SK-N-SH (cell line): ENCODE measurements at regions not wholly inside any gene's neighbourhood (a gene's known extent, or its start where the extent isn't known, plus 50 kb on each side); places are given as distances from the start of the nearest gene placed in this dataset.

ENCODE experiments used
- CTCF ChIA-PET: fragments of 300-600, 350-600 bp; formaldehyde crosslinking; extraction: SDS; loops from one replicate; lab custom pipeline; 2021; lab: Yijun Ruan, JAX
- POLR2A ChIA-PET: fragments of 350-600 bp; sonication (Branson Sonifier 250); formaldehyde crosslinking; extraction: SDS; loops from one replicate; lab custom pipeline; 2020; ENCODE audit warnings: antibody characterized with exemption, inconsistent platforms; lab: Yijun Ruan, JAX
- DNase-seq: peaks from one replicate; pipeline ENCODE4 v3.0.0; 2012
- H2AFZ ChIP-seq: fragments of 200-600 bp; sonication (generic); 2 replicates; pipeline ENCODE4 v1.8.1; 2016; ENCODE audit warnings: antibody characterized with exemption, mild to moderate bottlenecking, low read depth
- H3F3A ChIP-seq: fragments of 200-600 bp; sonication (generic); replicated peaks from 2 replicates; pipeline ENCODE3; 2016; ENCODE audit warnings: antibody characterized with exemption, mild to moderate bottlenecking; ENCODE audit not compliant: insufficient read depth
- H3K27ac ChIP-seq, 2 experiments: fragments of 200-500 bp in 1 of 2; fragments of 200-600 bp in 1 of 2; sonication (Bioruptor generic) in 1 of 2; sonication (generic), shearing (Covaris generic) in 1 of 2; 2 replicates each; pipeline versions ENCODE4 v1.5.1 to v1.6.1; 2014 to 2016; ENCODE audit warnings: low read depth in 2 of 2, inconsistent platforms in 1 of 2, low read length in 1 of 2, mild to moderate bottlenecking in 1 of 2, mixed read lengths in 1 of 2
- H3K27me3 ChIP-seq: fragments of 200-600 bp; sonication (generic), shearing (Covaris generic); 2 replicates; pipeline ENCODE4 v1.6.1; 2016; ENCODE audit warnings: mixed run types; ENCODE audit not compliant: insufficient read depth
- H3K36me3 ChIP-seq, 2 experiments: fragments of 200-500 bp in 1 of 2; fragments of 200-600 bp in 1 of 2; sonication (Bioruptor generic) in 1 of 2; sonication (generic) in 1 of 2; replicated peaks in 1 of 2; 2 replicates each; pipeline versions ENCODE3 to v1.5.1; 2014 to 2016; ENCODE audit warnings: low read length in 1 of 2, mild to moderate bottlenecking in 1 of 2; ENCODE audit not compliant: insufficient read depth in 2 of 2, control insufficient read depth in 1 of 2
- H3K4me1 ChIP-seq, 2 experiments: fragments of 200-500 bp in 1 of 2; fragments of 200-600 bp in 1 of 2; sonication (Bioruptor generic) in 1 of 2; sonication (generic), shearing (Covaris generic) in 1 of 2; 2 replicates each; pipeline versions ENCODE4 v1.5.1 to v1.6.1; 2014 to 2016; ENCODE audit warnings: low read depth in 1 of 2, low read length in 1 of 2, mixed run types in 1 of 2; ENCODE audit not compliant: insufficient read depth in 2 of 2, control insufficient read depth in 1 of 2
- H3K4me2 ChIP-seq: fragments of 200-600 bp; sonication (generic), shearing (Covaris generic); 2 replicates; pipeline ENCODE4 v1.6.1; 2017; ENCODE audit warnings: mixed run types
- H3K4me3 ChIP-seq, 2 experiments: fragments of 200-500 bp in 1 of 2; fragments of 200-600 bp in 1 of 2; sonication (Bioruptor generic) in 1 of 2; sonication (generic), shearing (Covaris generic) in 1 of 2; 2 replicates each; pipeline versions ENCODE4 v1.5.1 to v1.8.1; 2014 to 2016; ENCODE audit warnings: low read depth in 2 of 2, inconsistent platforms in 1 of 2, low read length in 1 of 2, mild to moderate bottlenecking in 1 of 2, mixed read lengths in 1 of 2, moderate library complexity in 1 of 2
- H3K79me2 ChIP-seq: fragments of 200-600 bp; sonication (generic); 2 replicates; pipeline ENCODE4 v1.8.1; 2017; ENCODE audit warnings: mild to moderate bottlenecking; ENCODE audit not compliant: insufficient read depth
- H3K9ac ChIP-seq: fragments of 200-600 bp; sonication (generic); 2 replicates; pipeline ENCODE4 v1.6.1; 2017; ENCODE audit warnings: mixed run types
- H3K9me2 ChIP-seq: fragments of 200-600 bp; sonication (generic); 2 replicates; pipeline ENCODE4 v1.6.1; 2017; ENCODE audit warnings: mixed run types
- H3K9me3 ChIP-seq: fragments of 200-600 bp; sonication (generic); 2 replicates; pipeline ENCODE4 v1.6.1; 2017; ENCODE audit warnings: mixed run types, mild to moderate bottlenecking, moderate library complexity
- H4K20me1 ChIP-seq: fragments of 200-600 bp; sonication (generic); 2 replicates; pipeline ENCODE4 v1.6.1; 2017; ENCODE audit warnings: mild to moderate bottlenecking, mixed run types; ENCODE audit not compliant: insufficient read depth
- CTCF ChIP-seq: fragments of 200-600 bp; sonication (generic); IDR thresholded peaks from 2 replicates; pipeline ENCODE4 v1.6.1; 2017; ENCODE audit warnings: antibody characterized with exemption, mild to moderate bottlenecking, moderate library complexity
- EP300 ChIP-seq, 2 experiments: IDR thresholded peaks; 2 replicates each; pipeline versions ENCODE4 v1.4.0 to v1.6.1; 2012; ENCODE audit warnings: borderline replicate concordance in 1 of 2, low read depth in 1 of 2, low read length in 1 of 2
- FOXJ3 ChIP-seq: sonication (generic); formaldehyde crosslinking; IDR thresholded peaks from 2 replicates; pipeline ENCODE4 v1.5.1; 2020; ENCODE audit warnings: mild to moderate bottlenecking, missing genetic modification reagents
- MXI1 ChIP-seq: IDR thresholded peaks from 2 replicates; pipeline ENCODE4 v1.6.1; 2012; ENCODE audit warnings: mild to moderate bottlenecking, low read depth, low read length, improper control_type of control experiment
- POLR2AphosphoS5 ChIP-seq: IDR thresholded peaks from 2 replicates; pipeline ENCODE4 v1.6.1; 2012; ENCODE audit warnings: low read depth, low read length
- REST ChIP-seq: IDR thresholded peaks from 2 replicates; pipeline ENCODE4 v1.6.1; 2012; ENCODE audit warnings: mild to moderate bottlenecking, low read depth, low read length, moderate library complexity
- SIN3A ChIP-seq: IDR thresholded peaks from 2 replicates; pipeline ENCODE4 v1.6.1; 2012; ENCODE audit warnings: low read depth, mild to moderate bottlenecking, low read length, moderate library complexity, borderline replicate concordance
- TAF1 ChIP-seq: IDR thresholded peaks from 2 replicates; pipeline ENCODE4 v1.6.1; 2012; ENCODE audit warnings: low read depth, mild to moderate bottlenecking, low read length, moderate library complexity, borderline replicate concordance
- YY1 ChIP-seq: IDR thresholded peaks from 2 replicates; pipeline ENCODE4 v1.4.0; 2012; ENCODE audit warnings: low read depth, mild to moderate bottlenecking
- WGBS: methylation state at CpG from one replicate; pipeline ENCODE4 v1.1.6; 2017; ENCODE audit warnings: low lambda C conversion rate; 5-methylcytosine and 5-hydroxymethylcytosine counted together

DNA sequence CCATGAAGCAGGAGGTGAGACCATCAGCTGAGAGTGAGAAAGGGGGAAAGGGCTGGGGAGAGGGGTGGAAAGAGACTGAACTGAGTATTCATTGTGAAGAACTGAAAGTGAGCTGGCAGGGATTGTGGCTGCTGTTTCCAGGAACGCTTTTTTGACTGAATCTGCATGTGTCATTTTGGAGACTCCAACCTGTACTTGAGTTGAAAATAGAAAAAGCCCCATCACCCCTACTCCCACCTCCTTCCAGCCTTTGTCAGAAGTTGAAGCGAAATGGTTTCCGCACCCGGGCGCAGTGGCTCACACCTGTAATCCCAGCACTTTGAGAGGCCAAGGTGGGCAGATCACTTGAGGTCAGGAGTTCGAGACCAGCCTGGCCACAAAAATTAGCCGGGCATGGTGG, 128.0 kb upstream of the GPR12 start (continued):
- TF ChIP-seq YY1 = no peak
- TF ChIP-seq CTCF = no peak

DNA sequence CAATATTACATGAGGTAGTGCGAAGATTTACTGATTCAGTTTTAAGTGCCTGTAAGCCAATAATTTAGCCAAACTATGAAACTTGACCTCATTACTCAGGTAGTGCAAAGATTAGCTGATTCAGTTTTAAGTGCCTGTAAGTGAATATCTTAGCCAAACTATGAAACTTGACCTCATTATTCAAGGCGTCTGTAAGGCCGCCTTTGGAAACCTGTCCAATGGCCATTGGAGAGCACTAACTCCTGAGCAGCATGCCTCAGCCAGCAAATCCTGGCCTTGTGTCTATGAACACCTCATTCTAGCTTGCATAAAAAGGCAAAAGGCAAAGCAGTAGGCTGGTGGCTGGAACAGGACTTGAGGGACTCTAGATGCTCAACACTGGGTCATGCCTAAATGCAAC, 127.0 kb upstream of the GPR12 start:
- Histone ChIP-seq H3K79me2 (no peaks in the 10 kb centered on the region), H3K36me3 (no peaks in the 10 kb centered on the region), H3F3A (no peaks in the 10 kb centered on the region), H3K9me3 (no peaks in the 10 kb centered on the region), H2AFZ (no peak overlapping the region), H3K4me1 (no peaks in the 10 kb centered on the region), H3K9me2 (no peaks in the 10 kb centered on the region), H3K9ac (no peak overlapping the region), H3K27me3 (no peaks in the 10 kb centered on the region), H3K4me3 (no peak overlapping the region), H3K4me2 (no peak overlapping the region), H4K20me1 (no peaks in the 10 kb centered on the region), H3K27ac (no peak overlapping the region)
- WGBS = 53% methylated on average over 3 of the region's 3 CpGs
- no peak for TF ChIP-seq EP300 (IDR thresholded peaks at IDR 0.05; ENCODE audit: borderline replicate concordance in 1 of 2, low read depth in 1 of 2, low read length in 1 of 2)
- ChIA-PET CTCF (interaction anchor here (0.9 to 5.6 kb wide), 5 partner anchors 15 to 406 kb away, joined by 3 to 54 read pairs (median 3); no protein-coding TSS in a partner anchor), POLR2A (no interaction called here)
- DNase-seq = no peak

GRCh38 chr13:26883613-26884257, 123.1 kb upstream of the GPR12 start:
- Histone ChIP-seq H3K4me2 (no peak overlapping the region), H4K20me1 (no peaks in the 10 kb centered on the region), H3F3A (no peaks in the 10 kb centered on the region)

GRCh38 chr13:26882731-26883130, 122.1 kb upstream of the GPR12 start:
- Histone ChIP-seq H3K27me3 (no peaks in the 10 kb centered on the region; the same call in 1 of the 2 replicates), H2AFZ (no peak overlapping the region), H3F3A (no peaks in the 10 kb centered on the region), H3K4me3 (no peak overlapping the region), H3K27ac (no peak overlapping the region), H3K36me3 (no peaks in the 10 kb centered on the region), H3K4me2 (no peak overlapping the region), H3K9me3 (no peaks in the 10 kb centered on the region), H3K79me2 (no peaks in the 10 kb centered on the region), H3K9ac (no peak overlapping the region), H3K9me2 (no peaks in the 10 kb centered on the region), H3K4me1 (peaks cover 0 to 13% of the 10 kb centered on the region in 2 experiments; a peak in 2 of 4 replicates), H4K20me1 (no peaks in the 10 kb centered on the region)
- TF ChIP-seq POLR2AphosphoS5 (no peak), FOXJ3 (CRISPR knock-in tag) (no peak), TAF1 (no peak), MXI1 (no peak), REST (no peak), SIN3A (no peak), YY1 (no peak)
- ChIA-PET CTCF (interaction anchor here (4.2 kb wide), 1 partner anchor 10 kb away, joined by 42 read pairs; no protein-coding TSS in a partner anchor), POLR2A (no interaction called here)
- no peak for DNase-seq
- WGBS = 47% methylated on average over 7 of the region's 7 CpGs

More at GRCh38 chr13:26883613-26884257, 123.1 kb upstream of the GPR12 start:
- WGBS = 21% methylated on average over 3 of the region's 3 CpGs
- no peak overlapping the region for H3K27ac ChIP-seq
- H2AFZ ChIP-seq = no peak overlapping the region
- no peak overlapping the region for H3K9ac ChIP-seq
- H3K79me2 ChIP-seq = no peaks in the 10 kb centered on the region
- no peak overlapping the region for H3K4me3 ChIP-seq
- H3K36me3 ChIP-seq = no peaks in the 10 kb centered on the region
- no peaks in the 10 kb centered on the region; the same call in 1 of the 2 replicates for H3K27me3 ChIP-seq
- H3K9me2 ChIP-seq = no peaks in the 10 kb centered on the region
- peaks cover 0 to 11% of the 10 kb centered on the region in 2 experiments; a peak in 2 of 4 replicates for H3K4me1 ChIP-seq
- TF ChIP-seq SIN3A = no peak
- no peak for DNase-seq
- no peaks in the 10 kb centered on the region for H3K9me3 ChIP-seq
- CTCF ChIA-PET = interaction anchor here (1.0 to 4.2 kb wide), 4 partner anchors 11 to 176 kb away, joined by 3 to 42 read pairs (median 8); no protein-coding TSS in a partner anchor
- POLR2A ChIA-PET = no interaction called here
